Activated naive CD8-positive, alpha-beta T cell treated with anti-CD3 and anti-CD28 coated beads, Interleukin-2, amount 10 ng/mL, durations not matched to agents 7 days and 5 days (primary cell): ENCODE measurements at regions not wholly inside any gene's neighbourhood (a gene's known extent, or its start where the extent isn't known, plus 50 kb on each side); places are given as distances from the start of the nearest gene placed in this dataset.

Experiments
- ATAC-seq: fragments of 150-1000 bp; cut with Tn5 transposase; one replicate; pipeline ENCODE4 v1.10.0; 2021; ENCODE audit warnings: low read depth, moderate library complexity
- POLR2A ChIA-PET: fragments of 350-600 bp; sonication (Branson Sonifier 250); formaldehyde crosslinking; loops from one replicate; lab custom pipeline; 2021; ENCODE audit warnings: antibody characterized with exemption; lab: Charles Lee
- DNase-seq: peaks from one replicate; pipeline ENCODE4 v3.0.0; 2021
- H3K27ac Mint-ChIP-seq: one replicate; pipeline ENCODE4 v1.8.0; 2022; ENCODE audit warnings: mild to moderate bottlenecking, mixed read lengths
- H3K27me3 Mint-ChIP-seq: one replicate; pipeline ENCODE4 v1.8.0; 2022; ENCODE audit warnings: mild to moderate bottlenecking, moderate library complexity, mixed read lengths
- H3K36me3 Mint-ChIP-seq: one replicate; pipeline ENCODE4 v1.8.0; 2021; ENCODE audit warnings: mild to moderate bottlenecking, mixed read lengths
- H3K4me1 Mint-ChIP-seq: one replicate; pipeline ENCODE4 v1.8.0; 2021; ENCODE audit warnings: mixed read lengths
- H3K4me3 Mint-ChIP-seq: one replicate; pipeline ENCODE4 v1.8.0; 2022; ENCODE audit warnings: mild to moderate bottlenecking, moderate library complexity, mixed read lengths
- H3K9me3 Mint-ChIP-seq: one replicate; pipeline ENCODE4 v1.8.0; 2021; ENCODE audit warnings: mixed read lengths

- Mint-ChIP-seq H3K4me3 (no peak overlapping the region), H3K4me1 (no peaks in the 10 kb centered on the region), H3K27ac (no peak overlapping the region), H3K27me3 (no peaks in the 10 kb centered on the region), H3K9me3 (no peaks in the 10 kb centered on the region), H3K36me3 (no peaks in the 10 kb centered on the region)
- no peak for ATAC-seq
- no peak for DNase-seq
- POLR2A ChIA-PET = no interaction called here
These were observed 477.1 kb upstream of the TENM3 start for GRCh38 chr4:181766061-181766548.

- H3K27me3 Mint-ChIP-seq = no peaks in the 10 kb centered on the region
- POLR2A ChIA-PET = no interaction called here
- H3K36me3 Mint-ChIP-seq = no peaks in the 10 kb centered on the region
- DNase-seq (no peak), ATAC-seq (no peak)
- H3K4me3 Mint-ChIP-seq = no peak overlapping the region
- no peak overlapping the region for H3K27ac Mint-ChIP-seq
- H3K9me3 Mint-ChIP-seq = peaks cover 2% of the 10 kb centered on the region
- H3K4me1 Mint-ChIP-seq = no peaks in the 10 kb centered on the region
These were observed 472.2 kb upstream of the TENM3 start for GRCh38 chr4:181770971-181771370.

GRCh38 chr4:181775298-181775697, 467.9 kb upstream of the TENM3 start:
- H3K4me3 Mint-ChIP-seq = no peak overlapping the region
- H3K4me1 Mint-ChIP-seq = no peaks in the 10 kb centered on the region
- H3K27ac Mint-ChIP-seq = no peak overlapping the region
- no peaks in the 10 kb centered on the region for H3K27me3 Mint-ChIP-seq
- H3K36me3 Mint-ChIP-seq = no peaks in the 10 kb centered on the region
- POLR2A ChIA-PET = no interaction called here
- H3K9me3 Mint-ChIP-seq = peaks cover 2% of the 10 kb centered on the region
- DNase-seq (no peak), ATAC-seq (no peak)

- peaks cover 2% of the 10 kb centered on the region for H3K9me3 Mint-ChIP-seq
- no peaks in the 10 kb centered on the region for H3K27me3 Mint-ChIP-seq
- H3K4me3 Mint-ChIP-seq = no peak overlapping the region
- POLR2A ChIA-PET = no interaction called here
- no peak for DNase-seq
- no peak for ATAC-seq
- H3K27ac Mint-ChIP-seq = no peak overlapping the region
- H3K4me1 Mint-ChIP-seq = no peaks in the 10 kb centered on the region
- H3K36me3 Mint-ChIP-seq = no peaks in the 10 kb centered on the region
These were observed 466.7 kb upstream of the TENM3 start for GRCh38 chr4:181776264-181777054.

GRCh38 chr4:181777518-181777917, 465.7 kb upstream of the TENM3 start:
- Mint-ChIP-seq H3K36me3 (no peaks in the 10 kb centered on the region), H3K27ac (no peak overlapping the region), H3K9me3 (peaks cover 2% of the 10 kb centered on the region), H3K4me3 (no peak overlapping the region), H3K27me3 (no peaks in the 10 kb centered on the region), H3K4me1 (no peaks in the 10 kb centered on the region)
- POLR2A ChIA-PET = no interaction called here
- ATAC-seq (no peak), DNase-seq (no peak)

- Mint-ChIP-seq H3K4me1 (no peaks in the 10 kb centered on the region), H3K9me3 (peaks cover 8% of the 10 kb centered on the region), H3K4me3 (no peak overlapping the region), H3K27me3 (no peaks in the 10 kb centered on the region), H3K36me3 (no peaks in the 10 kb centered on the region), H3K27ac (no peak overlapping the region)
- POLR2A ChIA-PET = no interaction called here
- ATAC-seq (no peak), DNase-seq (no peak)
These were observed 458.3 kb upstream of the TENM3 start for GRCh38 chr4:181784881-181785280.

- H3K9me3 Mint-ChIP-seq = peaks cover 11% of the 10 kb centered on the region
- no peaks in the 10 kb centered on the region for H3K36me3 Mint-ChIP-seq
- H3K4me3 Mint-ChIP-seq = no peak overlapping the region
- no peak for ATAC-seq
- H3K4me1 Mint-ChIP-seq = no peaks in the 10 kb centered on the region
- no peak for DNase-seq
- POLR2A ChIA-PET = no interaction called here
- H3K27ac Mint-ChIP-seq = no peak overlapping the region
- H3K27me3 Mint-ChIP-seq = no peaks in the 10 kb centered on the region
These were observed 450.6 kb upstream of the TENM3 start for GRCh38 chr4:181792641-181793040.

GRCh38 chr4:181793096-181793495, 450.1 kb upstream of the TENM3 start:
- H3K27ac Mint-ChIP-seq = no peak overlapping the region
- no peaks in the 10 kb centered on the region for H3K4me1 Mint-ChIP-seq
- POLR2A ChIA-PET = no interaction called here
- no peak for DNase-seq
- H3K36me3 Mint-ChIP-seq = no peaks in the 10 kb centered on the region
- no peaks in the 10 kb centered on the region for H3K27me3 Mint-ChIP-seq
- ATAC-seq = no peak
- peaks cover 11% of the 10 kb centered on the region for H3K9me3 Mint-ChIP-seq
- no peak overlapping the region for H3K4me3 Mint-ChIP-seq

GRCh38 chr4:181796502-181796901, 446.7 kb upstream of the TENM3 start:
- H3K4me1 Mint-ChIP-seq = no peaks in the 10 kb centered on the region
- no peak overlapping the region for H3K4me3 Mint-ChIP-seq
- H3K27me3 Mint-ChIP-seq = no peaks in the 10 kb centered on the region
- no peak overlapping the region for H3K27ac Mint-ChIP-seq
- ATAC-seq (no peak), DNase-seq (no peak)
- POLR2A ChIA-PET = no interaction called here
- no peaks in the 10 kb centered on the region for H3K36me3 Mint-ChIP-seq
- peaks cover 9% of the 10 kb centered on the region for H3K9me3 Mint-ChIP-seq

GRCh38 chr4:181798536-181798935, 444.7 kb upstream of the TENM3 start:
- Mint-ChIP-seq H3K9me3 (peaks cover 9% of the 10 kb centered on the region), H3K4me1 (no peaks in the 10 kb centered on the region), H3K27ac (no peak overlapping the region), H3K36me3 (no peaks in the 10 kb centered on the region), H3K4me3 (no peak overlapping the region), H3K27me3 (no peaks in the 10 kb centered on the region)
- POLR2A ChIA-PET = no interaction called here
- DNase-seq = no peak
- ATAC-seq = no peak

- Mint-ChIP-seq H3K27me3 (no peaks in the 10 kb centered on the region), H3K4me1 (no peaks in the 10 kb centered on the region)
- POLR2A ChIA-PET = no interaction called here
These were observed 443.6 kb upstream of the TENM3 start for GRCh38 chr4:181799561-181800069.

GRCh38 chr4:181802207-181802606, 441.0 kb upstream of the TENM3 start:
- no peaks in the 10 kb centered on the region for H3K36me3 Mint-ChIP-seq
- ATAC-seq (no peak), DNase-seq (no peak)
- H3K9me3 Mint-ChIP-seq = no peaks in the 10 kb centered on the region
- no peaks in the 10 kb centered on the region for H3K27me3 Mint-ChIP-seq
- POLR2A ChIA-PET = no interaction called here
- no peak overlapping the region for H3K4me3 Mint-ChIP-seq
- H3K4me1 Mint-ChIP-seq = no peaks in the 10 kb centered on the region
- no peak overlapping the region for H3K27ac Mint-ChIP-seq

More at GRCh38 chr4:181799561-181800069, 443.6 kb upstream of the TENM3 start:
- Mint-ChIP-seq H3K27ac (no peak overlapping the region), H3K4me3 (no peak overlapping the region), H3K9me3 (peaks cover 6% of the 10 kb centered on the region), H3K36me3 (no peaks in the 10 kb centered on the region)
- ATAC-seq (no peak), DNase-seq (no peak)

- POLR2A ChIA-PET = no interaction called here
- ATAC-seq = no peak
- Mint-ChIP-seq H3K27ac (no peak overlapping the region), H3K9me3 (no peaks in the 10 kb centered on the region), H3K27me3 (no peaks in the 10 kb centered on the region), H3K4me3 (no peak overlapping the region), H3K4me1 (no peaks in the 10 kb centered on the region), H3K36me3 (no peaks in the 10 kb centered on the region)
- no peak for DNase-seq
These were observed 435.4 kb upstream of the TENM3 start for GRCh38 chr4:181807771-181808170.

GRCh38 chr4:181810711-181811110, 432.5 kb upstream of the TENM3 start:
- Mint-ChIP-seq H3K27me3 (no peaks in the 10 kb centered on the region), H3K9me3 (no peaks in the 10 kb centered on the region), H3K4me3 (no peak overlapping the region), H3K36me3 (no peaks in the 10 kb centered on the region), H3K27ac (no peak overlapping the region), H3K4me1 (no peaks in the 10 kb centered on the region)
- no peak for DNase-seq
- POLR2A ChIA-PET = no interaction called here
- ATAC-seq = no peak
